ENCODE measurements at regions not wholly inside any gene's neighbourhood (a gene's known extent, or its start where the extent isn't known, plus 50 kb on each side); places are given as distances from the start of the nearest gene placed in this dataset.
A peak's percentile ranks its signal among the peaks of the same experiment; 100 is the strongest.
"Not testable (repeated sequence)": the region's sequence is repeated elsewhere in the genome, so short reads cannot be mapped to it uniquely, and the experiment has no call there.

- not testable (repeated sequence) for DNase-seq
These were observed 132.7 kb downstream of the SNX10 start for GRCh38 chr7:26424319-26424718.

GRCh38 chr7:26425655-26426054, 134.0 kb downstream of the SNX10 start:
- no peak for DNase-seq

- no peak for DNase-seq
These were observed 134.4 kb downstream of the SNX10 start for GRCh38 chr7:26426096-26426495.

GRCh38 chr7:26428571-26428970, 136.9 kb downstream of the SNX10 start:
- no peak for DNase-seq

- no peak for DNase-seq
These were observed 137.5 kb downstream of the SNX10 start for GRCh38 chr7:26429168-26429567.

- DNase-seq = no peak
These were observed 143.3 kb downstream of the SNX10 start for GRCh38 chr7:26434974-26435373.

- DNase-seq = no peak
These were observed 145.4 kb downstream of the SNX10 start for GRCh38 chr7:26437003-26437532.

- no peak for DNase-seq
These were observed 146.4 kb downstream of the SNX10 start for GRCh38 chr7:26438078-26438477.

- DNase-seq = no peak
These were observed 148.0 kb downstream of the SNX10 start for GRCh38 chr7:26439521-26440232.

- no peak for DNase-seq
These were observed 148.8 kb downstream of the SNX10 start for GRCh38 chr7:26440233-26441001.

GRCh38 chr7:26441002-26441521, 149.4 kb downstream of the SNX10 start:
- no peak for DNase-seq

- DNase-seq = no peak
These were observed 150.1 kb downstream of the SNX10 start for GRCh38 chr7:26441611-26442277.

GRCh38 chr7:26443006-26443405, 151.3 kb downstream of the SNX10 start:
- DNase-seq = no peak

GRCh38 chr7:26443751-26444150, 152.1 kb downstream of the SNX10 start:
- no peak for DNase-seq

- no peak for DNase-seq
These were observed 152.9 kb downstream of the SNX10 start for GRCh38 chr7:26444555-26444954.

GRCh38 chr7:26447116-26447515, 155.5 kb downstream of the SNX10 start:
- DNase-seq = peak in 1 of 2 donors; percentile 44

- no peak for DNase-seq
These were observed 157.8 kb downstream of the SNX10 start for GRCh38 chr7:26449175-26450165.

GRCh38 chr7:26451997-26452396, 160.3 kb downstream of the SNX10 start:
- DNase-seq = no peak

- DNase-seq = no peak
These were observed 162.5 kb downstream of the SNX10 start for GRCh38 chr7:26454180-26454579.

- DNase-seq = no peak
These were observed 166.2 kb downstream of the SNX10 start for GRCh38 chr7:26457696-26458327.

Data from right lung (tissue), 2 donors.